ENCODE measurements at regions not wholly inside any gene's neighbourhood (a gene's known extent, or its start where the extent isn't known, plus 50 kb on each side); places are given as distances from the start of the nearest gene placed in this dataset.

DNA sequence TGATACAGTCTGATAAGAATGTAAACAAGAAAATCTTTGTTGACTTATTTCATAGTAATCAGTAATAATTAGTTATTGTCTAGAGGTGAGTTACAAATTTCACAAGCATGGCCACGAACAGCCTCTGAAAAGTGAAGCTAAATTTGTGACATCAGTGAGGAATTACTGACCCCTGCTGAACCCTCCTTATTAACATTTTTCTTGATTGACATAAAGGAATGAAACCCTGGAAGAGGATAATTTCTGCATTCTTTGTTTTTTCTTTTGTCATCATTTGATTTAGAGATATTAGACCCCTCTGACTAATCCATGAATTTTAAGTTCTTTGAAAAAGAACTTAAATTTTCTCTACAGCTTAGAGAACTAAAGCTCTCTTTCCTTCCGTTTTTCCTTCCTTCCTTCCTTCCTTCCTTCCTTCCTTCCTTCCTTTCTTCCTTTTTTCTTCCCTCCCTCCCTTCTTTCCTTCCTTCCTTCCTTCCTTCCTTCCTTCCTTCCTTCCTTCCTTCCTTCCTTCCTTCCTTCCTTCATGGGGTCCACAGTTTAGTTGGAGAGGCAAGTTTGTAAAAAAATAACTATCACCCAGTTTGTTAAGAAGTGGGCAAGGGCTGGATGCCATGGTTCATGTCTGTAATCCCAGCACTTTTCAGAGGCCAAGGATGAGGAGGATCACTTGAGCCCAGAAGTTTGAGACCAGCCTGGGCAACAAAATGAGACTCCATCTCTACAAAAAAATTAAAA is 387.0 kb downstream of the MTX2 start:
- TF ChIP-seq CTCF (IDR thresholded peaks at IDR 0.05) (no peak), POLR2AphosphoS5 (IDR thresholded peaks at IDR 0.05; ENCODE audit: low read depth, low read length) (no peak), SIN3A (IDR thresholded peaks at IDR 0.05; ENCODE audit: borderline replicate concordance, insufficient read depth, low read depth, low read length) (no peak), TCF7L2 (IDR thresholded peaks at IDR 0.05; ENCODE audit: low read depth, low read length) (no peak), REST (IDR thresholded peaks at IDR 0.05; ENCODE audit: insufficient read depth in 1 of 2, low read depth in 2 of 2, low read length in 1 of 2) (no peak)
